ENCODE measurements at regions not wholly inside any gene's neighbourhood (a gene's known extent, or its start where the extent isn't known, plus 50 kb on each side); places are given as distances from the start of the nearest gene placed in this dataset.

DNA sequence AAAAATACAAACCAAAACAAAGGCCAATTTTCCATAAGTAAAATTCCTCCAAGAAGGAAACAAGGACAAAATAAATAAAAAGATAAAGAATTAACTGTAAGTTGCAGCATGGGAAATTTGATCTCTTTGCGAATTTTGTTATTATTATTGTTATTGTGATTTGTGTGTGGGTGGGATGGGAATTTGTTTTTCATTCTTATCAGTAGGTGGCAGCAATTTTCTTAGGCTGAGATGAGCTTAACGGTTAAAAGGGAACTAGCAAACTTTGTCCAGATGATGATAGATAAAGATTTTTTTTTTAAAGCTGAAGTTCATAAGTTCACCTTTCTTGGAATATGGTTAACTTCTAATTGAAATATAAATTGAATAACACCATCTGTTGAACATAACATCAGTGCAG, 83.2 kb upstream of the IL1RAPL2 start:
- no peak overlapping the region for H3K9ac ChIP-seq (ENCODE audit: low read depth in 1 of 2, low read length in 2 of 2)
- no peaks in the 10 kb centered on the region for H3K9me3 ChIP-seq (ENCODE audit: control insufficient read depth in 4 of 4, low read length in 3 of 4)
- no peaks in the 10 kb centered on the region for H3K36me3 ChIP-seq (ENCODE audit: control insufficient read depth in 4 of 4, insufficient read depth in 3 of 4, low read depth in 1 of 4, low read length in 3 of 4)
- no peak overlapping the region for H3K4me3 ChIP-seq (ENCODE audit: low read depth in 1 of 3, low read length in 3 of 3)
- H3K27me3 ChIP-seq (ENCODE audit: control insufficient read depth in 4 of 4, insufficient read depth in 4 of 4, low read length in 3 of 4), result no peaks in the 10 kb centered on the region
- no peaks in the 10 kb centered on the region for H3K4me1 ChIP-seq (ENCODE audit: control insufficient read depth in 4 of 4, insufficient read depth in 4 of 4, low read length in 3 of 4)
- no peak for DNase-seq (ENCODE audit: low spot score)
- TF ChIP-seq SP1 (IDR thresholded peaks at IDR 0.05), result no peak
- TF ChIP-seq CTCF (IDR thresholded peaks at IDR 0.05; ENCODE audit: low read depth, low read length, missing input control), result peak; percentile 27
- no peak for TF ChIP-seq FOXA1 (IDR thresholded peaks at IDR 0.05)
- TF ChIP-seq, protein P1, sequence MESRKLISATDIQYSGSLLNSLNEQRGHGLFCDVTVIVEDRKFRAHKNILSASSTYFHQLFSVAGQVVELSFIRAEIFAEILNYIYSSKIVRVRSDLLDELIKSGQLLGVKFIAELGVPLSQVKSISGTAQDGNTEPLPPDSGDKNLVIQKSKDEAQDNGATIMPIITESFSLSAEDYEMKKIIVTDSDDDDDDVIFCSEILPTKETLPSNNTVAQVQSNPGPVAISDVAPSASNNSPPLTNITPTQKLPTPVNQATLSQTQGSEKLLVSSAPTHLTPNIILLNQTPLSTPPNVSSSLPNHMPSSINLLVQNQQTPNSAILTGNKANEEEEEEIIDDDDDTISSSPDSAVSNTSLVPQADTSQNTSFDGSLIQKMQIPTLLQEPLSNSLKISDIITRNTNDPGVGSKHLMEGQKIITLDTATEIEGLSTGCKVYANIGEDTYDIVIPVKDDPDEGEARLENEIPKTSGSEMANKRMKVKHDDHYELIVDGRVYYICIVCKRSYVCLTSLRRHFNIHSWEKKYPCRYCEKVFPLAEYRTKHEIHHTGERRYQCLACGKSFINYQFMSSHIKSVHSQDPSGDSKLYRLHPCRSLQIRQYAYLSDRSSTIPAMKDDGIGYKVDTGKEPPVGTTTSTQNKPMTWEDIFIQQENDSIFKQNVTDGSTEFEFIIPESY (IDR thresholded peaks at IDR 0.05), result no peak
- TF ChIP-seq FOXA2 (IDR thresholded peaks at IDR 0.05), result no peak
- no peak for TF ChIP-seq MAX (IDR thresholded peaks at IDR 0.05)
- TF ChIP-seq EGR1 (IDR thresholded peaks at IDR 0.05; ENCODE audit: low read depth in 2 of 2), result no peak
- no peak for TF ChIP-seq HNF4G (IDR thresholded peaks at IDR 0.05)
- no peak for TF ChIP-seq RXRA (IDR thresholded peaks at IDR 0.05)
- no peak for TF ChIP-seq NR2F2 (IDR thresholded peaks at IDR 0.05)
- peak; percentile 57 to 71 for TF ChIP-seq RAD21 (IDR thresholded peaks at IDR 0.05)
- TF ChIP-seq, protein P2, sequence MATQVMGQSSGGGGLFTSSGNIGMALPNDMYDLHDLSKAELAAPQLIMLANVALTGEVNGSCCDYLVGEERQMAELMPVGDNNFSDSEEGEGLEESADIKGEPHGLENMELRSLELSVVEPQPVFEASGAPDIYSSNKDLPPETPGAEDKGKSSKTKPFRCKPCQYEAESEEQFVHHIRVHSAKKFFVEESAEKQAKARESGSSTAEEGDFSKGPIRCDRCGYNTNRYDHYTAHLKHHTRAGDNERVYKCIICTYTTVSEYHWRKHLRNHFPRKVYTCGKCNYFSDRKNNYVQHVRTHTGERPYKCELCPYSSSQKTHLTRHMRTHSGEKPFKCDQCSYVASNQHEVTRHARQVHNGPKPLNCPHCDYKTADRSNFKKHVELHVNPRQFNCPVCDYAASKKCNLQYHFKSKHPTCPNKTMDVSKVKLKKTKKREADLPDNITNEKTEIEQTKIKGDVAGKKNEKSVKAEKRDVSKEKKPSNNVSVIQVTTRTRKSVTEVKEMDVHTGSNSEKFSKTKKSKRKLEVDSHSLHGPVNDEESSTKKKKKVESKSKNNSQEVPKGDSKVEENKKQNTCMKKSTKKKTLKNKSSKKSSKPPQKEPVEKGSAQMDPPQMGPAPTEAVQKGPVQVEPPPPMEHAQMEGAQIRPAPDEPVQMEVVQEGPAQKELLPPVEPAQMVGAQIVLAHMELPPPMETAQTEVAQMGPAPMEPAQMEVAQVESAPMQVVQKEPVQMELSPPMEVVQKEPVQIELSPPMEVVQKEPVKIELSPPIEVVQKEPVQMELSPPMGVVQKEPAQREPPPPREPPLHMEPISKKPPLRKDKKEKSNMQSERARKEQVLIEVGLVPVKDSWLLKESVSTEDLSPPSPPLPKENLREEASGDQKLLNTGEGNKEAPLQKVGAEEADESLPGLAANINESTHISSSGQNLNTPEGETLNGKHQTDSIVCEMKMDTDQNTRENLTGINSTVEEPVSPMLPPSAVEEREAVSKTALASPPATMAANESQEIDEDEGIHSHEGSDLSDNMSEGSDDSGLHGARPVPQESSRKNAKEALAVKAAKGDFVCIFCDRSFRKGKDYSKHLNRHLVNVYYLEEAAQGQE (IDR thresholded peaks at IDR 0.05), result no peak
- TF ChIP-seq GABPA (IDR thresholded peaks at IDR 0.05 in 1 of 2, conservative IDR thresholded peaks at IDR 0.05 in 1 of 2), result no peak
- no peak for TF ChIP-seq TAF1 (conservative IDR thresholded peaks at IDR 0.05)
- TF ChIP-seq YY1 (IDR thresholded peaks at IDR 0.05), result no peak
- TF ChIP-seq ATF3 (IDR thresholded peaks at IDR 0.05), result no peak
- no peak for TF ChIP-seq HNF4A (conservative IDR thresholded peaks at IDR 0.05)
- WGBS, result 9% methylated on average over 2 of the region's 2 CpGs
- no peak overlapping the region for H3K27ac ChIP-seq (ENCODE audit: low read depth in 1 of 2, low read length in 2 of 2)

DNA sequence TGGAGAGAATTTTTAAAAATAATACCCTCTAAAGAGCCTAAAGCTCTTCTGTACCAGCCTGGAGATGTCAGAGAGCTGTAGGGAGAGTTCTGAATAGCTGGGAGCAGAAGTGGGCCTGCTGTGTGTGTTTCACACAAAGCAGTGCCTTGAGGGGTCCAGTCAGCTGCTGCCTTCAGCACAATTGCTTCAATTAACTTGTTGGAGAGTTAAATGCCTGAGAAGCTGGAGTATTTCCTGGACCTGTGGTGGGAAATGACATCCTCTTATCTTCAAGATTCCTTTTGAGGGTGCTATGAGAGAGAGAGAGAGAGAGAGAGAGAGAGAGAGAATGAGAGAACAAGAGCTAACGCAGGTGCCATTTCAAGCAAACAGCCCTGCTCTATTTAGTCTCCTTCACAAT, 96.2 kb upstream of the IL1RAPL2 start:
- Histone ChIP-seq H3K27me3 (ENCODE audit: control insufficient read depth in 4 of 4, insufficient read depth in 4 of 4, low read length in 3 of 4) (peaks cover 0 to 3% (median 0%) of the 10 kb centered on the region in 4 donors), H3K9ac (ENCODE audit: low read depth in 1 of 2, low read length in 2 of 2) (no peak overlapping the region), H3K27ac (ENCODE audit: low read depth in 1 of 2, low read length in 2 of 2) (no peak overlapping the region), H3K9me3 (ENCODE audit: control insufficient read depth in 4 of 4, low read length in 3 of 4) (no peaks in the 10 kb centered on the region), H3K4me1 (ENCODE audit: control insufficient read depth in 4 of 4, insufficient read depth in 4 of 4, low read length in 3 of 4) (no peaks in the 10 kb centered on the region), H3K4me3 (ENCODE audit: low read depth in 1 of 3, low read length in 3 of 3) (no peak overlapping the region), H3K36me3 (ENCODE audit: control insufficient read depth in 4 of 4, insufficient read depth in 3 of 4, low read depth in 1 of 4, low read length in 3 of 4) (no peaks in the 10 kb centered on the region)
- DNase-seq (ENCODE audit: low spot score), result no peak
- WGBS, result 0% methylated on average over 1 of the region's 1 CpG
- TF ChIP-seq HNF4A (conservative IDR thresholded peaks at IDR 0.05) (no peak), RAD21 (IDR thresholded peaks at IDR 0.05) (no peak), TAF1 (conservative IDR thresholded peaks at IDR 0.05) (no peak), MAX (IDR thresholded peaks at IDR 0.05) (no peak), SP1 (IDR thresholded peaks at IDR 0.05) (no peak), YY1 (IDR thresholded peaks at IDR 0.05) (no peak), GABPA (IDR thresholded peaks at IDR 0.05 in 1 of 2, conservative IDR thresholded peaks at IDR 0.05 in 1 of 2) (no peak), RXRA (IDR thresholded peaks at IDR 0.05) (no peak), NR2F2 (IDR thresholded peaks at IDR 0.05) (no peak), FOXA2 (IDR thresholded peaks at IDR 0.05) (no peak), EGR1 (IDR thresholded peaks at IDR 0.05; ENCODE audit: low read depth in 2 of 2) (no peak), HNF4G (IDR thresholded peaks at IDR 0.05) (no peak)
- TF ChIP-seq, protein P2 (IDR thresholded peaks at IDR 0.05), result no peak
- TF ChIP-seq, protein P1 (IDR thresholded peaks at IDR 0.05), result no peak
